COLO829 (cell line): ENCODE measurements at regions not wholly inside any gene's neighbourhood (a gene's known extent, or its start where the extent isn't known, plus 50 kb on each side); places are given as distances from the start of the nearest gene placed in this dataset.
A peak's percentile ranks its signal among the peaks of the same experiment; 100 is the strongest.

ENCODE experiments used
- DNase-seq: peaks from one replicate; pipeline ENCODE4 v3.0.0; 2012; ENCODE audit warnings: low spot score

- no peak for DNase-seq
Measured at GRCh38 chr12:86683568-86684304, 427.5 kb upstream of the MGAT4C start.

GRCh38 chr12:86681060-86681459, 424.9 kb upstream of the MGAT4C start:
- DNase-seq, result no peak

- no peak for DNase-seq
Measured at GRCh38 chr12:86675197-86675596, 419.0 kb upstream of the MGAT4C start.

GRCh38 chr12:86670986-86671385, 414.8 kb upstream of the MGAT4C start:
- no peak for DNase-seq

- no peak for DNase-seq
Measured at GRCh38 chr12:86669010-86669409, 412.8 kb upstream of the MGAT4C start.

- peak; percentile 37 for DNase-seq
Measured at GRCh38 chr12:86666316-86666715, 410.1 kb upstream of the MGAT4C start.

- DNase-seq, result no peak
Measured at GRCh38 chr12:86663716-86664115, 407.5 kb upstream of the MGAT4C start.

GRCh38 chr12:86663173-86663572, 407.0 kb upstream of the MGAT4C start:
- no peak for DNase-seq

GRCh38 chr12:86662464-86662863, 406.3 kb upstream of the MGAT4C start:
- DNase-seq, result no peak

- peak; percentile 56 for DNase-seq
Measured at GRCh38 chr12:86660488-86661147, 404.4 kb upstream of the MGAT4C start.

- no peak for DNase-seq
Measured at GRCh38 chr12:86659985-86660384, 403.8 kb upstream of the MGAT4C start.

GRCh38 chr12:86658303-86658702, 402.1 kb upstream of the MGAT4C start:
- DNase-seq, result no peak

GRCh38 chr12:86647800-86648199, 391.6 kb upstream of the MGAT4C start:
- DNase-seq, result no peak

GRCh38 chr12:86634456-86635410, 378.5 kb upstream of the MGAT4C start:
- no peak for DNase-seq

GRCh38 chr12:86627001-86627400, 370.8 kb upstream of the MGAT4C start:
- DNase-seq, result no peak

GRCh38 chr12:86623267-86623666, 367.1 kb upstream of the MGAT4C start:
- DNase-seq, result no peak

GRCh38 chr12:86621957-86622356, 365.8 kb upstream of the MGAT4C start:
- DNase-seq, result no peak

GRCh38 chr12:86613311-86613710, 357.1 kb upstream of the MGAT4C start:
- DNase-seq, result no peak

- DNase-seq, result no peak
Measured at GRCh38 chr12:86608638-86609037, 352.4 kb upstream of the MGAT4C start.

- DNase-seq, result no peak
Measured at GRCh38 chr12:86601550-86602308, 345.5 kb upstream of the MGAT4C start.

GRCh38 chr12:86600664-86601231, 344.6 kb upstream of the MGAT4C start:
- no peak for DNase-seq

- no peak for DNase-seq
Measured at GRCh38 chr12:86597431-86597830, 341.2 kb upstream of the MGAT4C start.
